Esophagus squamous epithelium (tissue), 5 donors: ENCODE measurements at regions not wholly inside any gene's neighbourhood (a gene's known extent, or its start where the extent isn't known, plus 50 kb on each side); places are given as distances from the start of the nearest gene placed in this dataset.

Experiments
- DNase-seq: peaks from one replicate; lab custom pipeline; 2025; lab: John Stamatoyannopoulos, UW
- H3K27ac ChIP-seq, 4 donors: fragments of 200-600 bp; sonication (generic); one replicate each; pipeline ENCODE4 v1.5.1; 2016 to 2019; ENCODE audit warnings: mild to moderate bottlenecking in 1 of 4
- H3K27me3 ChIP-seq, 4 donors: fragments of 200-600 bp; sonication (generic); 1 replicate in 3 of 4; 2 replicates in 1 of 4; pipeline versions ENCODE4 v1.5.1 to v1.6.0; 2017 to 2021; ENCODE audit warnings: antibody characterized with exemption in 1 of 4
- H3K36me3 ChIP-seq, 3 donors: fragments of 200-600 bp; sonication (generic); one replicate each; pipeline ENCODE4 v1.5.1; 2016 to 2019
- H3K4me1 ChIP-seq, 3 donors: fragments of 200-600 bp; sonication (generic); one replicate each; pipeline ENCODE4 v1.5.1; 2017 to 2019
- H3K4me3 ChIP-seq, 4 donors: fragments of 200-600 bp; sonication (generic); 1 replicate in 3 of 4; 2 replicates in 1 of 4; pipeline ENCODE4 v1.5.1; 2016 to 2019; ENCODE audit warnings: mild to moderate bottlenecking in 2 of 4, moderate library complexity in 1 of 4
- H3K9me3 ChIP-seq, 3 donors: fragments of 200-600 bp; sonication (generic); one replicate each; pipeline ENCODE4 v1.5.1; 2016 to 2019
- POLR2A ChIP-seq, 4 donors: fragments of 450-650 bp; IDR thresholded peaks; one replicate each; pipeline ENCODE4 v1.6.1; 2017; ENCODE audit warnings: antibody characterized with exemption in 4 of 4, mild to moderate bottlenecking in 4 of 4, moderate library complexity in 3 of 4
- WGBS, 2 donors: methylation state at CpG; one replicate each; pipeline ENCODE4 v1.1.5; 2018; 5-methylcytosine and 5-hydroxymethylcytosine counted together
- intact Hi-C: fragments of 100-400 bp; cut with DNase I; formaldehyde crosslinking; loops from one replicate; pipeline ENCODE4 v1.15.0; 2022
- TF ChIP-seq, protein P1 (sequence below), 6 experiments: fragments of 450-650 bp in 4 of 6; fragments of 200-600 bp in 2 of 6; sonication (generic) in 2 of 6; IDR thresholded peaks; one replicate each; pipeline ENCODE4 v1.5.1; 2016 to 2019; ENCODE audit warnings: antibody characterized with exemption in 6 of 6, mild to moderate bottlenecking in 4 of 6, moderate library complexity in 4 of 6
- donor health status: DM: yes; HTN: yes; CAD: no.

DNA sequence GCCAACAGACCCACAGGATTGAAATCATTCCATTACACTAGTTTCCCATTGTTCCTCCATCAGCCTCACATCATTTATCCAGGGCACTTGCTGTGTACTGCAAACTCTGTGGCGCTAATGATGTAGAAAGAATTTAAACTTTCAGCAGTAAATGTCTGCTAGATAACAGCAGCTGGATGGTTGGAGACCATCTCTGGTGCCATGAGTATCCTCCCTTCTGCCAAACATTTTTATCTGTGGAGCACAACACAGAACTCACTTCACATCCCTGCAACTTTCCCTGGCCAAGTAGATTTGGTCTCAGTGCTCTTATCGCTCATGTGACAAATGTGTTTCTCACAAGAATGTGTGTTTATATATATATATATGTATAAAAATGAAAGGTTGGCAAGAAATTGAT lies 481.9 kb downstream of the FGF9 start:
- no peaks in the 10 kb centered on the region for H3K4me1 ChIP-seq
- TF ChIP-seq, protein P1, sequence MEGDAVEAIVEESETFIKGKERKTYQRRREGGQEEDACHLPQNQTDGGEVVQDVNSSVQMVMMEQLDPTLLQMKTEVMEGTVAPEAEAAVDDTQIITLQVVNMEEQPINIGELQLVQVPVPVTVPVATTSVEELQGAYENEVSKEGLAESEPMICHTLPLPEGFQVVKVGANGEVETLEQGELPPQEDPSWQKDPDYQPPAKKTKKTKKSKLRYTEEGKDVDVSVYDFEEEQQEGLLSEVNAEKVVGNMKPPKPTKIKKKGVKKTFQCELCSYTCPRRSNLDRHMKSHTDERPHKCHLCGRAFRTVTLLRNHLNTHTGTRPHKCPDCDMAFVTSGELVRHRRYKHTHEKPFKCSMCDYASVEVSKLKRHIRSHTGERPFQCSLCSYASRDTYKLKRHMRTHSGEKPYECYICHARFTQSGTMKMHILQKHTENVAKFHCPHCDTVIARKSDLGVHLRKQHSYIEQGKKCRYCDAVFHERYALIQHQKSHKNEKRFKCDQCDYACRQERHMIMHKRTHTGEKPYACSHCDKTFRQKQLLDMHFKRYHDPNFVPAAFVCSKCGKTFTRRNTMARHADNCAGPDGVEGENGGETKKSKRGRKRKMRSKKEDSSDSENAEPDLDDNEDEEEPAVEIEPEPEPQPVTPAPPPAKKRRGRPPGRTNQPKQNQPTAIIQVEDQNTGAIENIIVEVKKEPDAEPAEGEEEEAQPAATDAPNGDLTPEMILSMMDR (IDR thresholded peaks at IDR 0.05): no peak
- no peak for TF ChIP-seq POLR2A (IDR thresholded peaks at IDR 0.05)
- WGBS, 2 donors: 81 to 89% methylated on average over 2 of the region's 2 CpGs
- intact Hi-C loops: no loop called here
- DNase-seq: no peak
- no peaks in the 10 kb centered on the region for H3K36me3 ChIP-seq
- no peaks in the 10 kb centered on the region for H3K27me3 ChIP-seq
- H3K4me3 ChIP-seq: no peak overlapping the region
- H3K27ac ChIP-seq: no peak overlapping the region
- H3K9me3 ChIP-seq: no peaks in the 10 kb centered on the region

DNA sequence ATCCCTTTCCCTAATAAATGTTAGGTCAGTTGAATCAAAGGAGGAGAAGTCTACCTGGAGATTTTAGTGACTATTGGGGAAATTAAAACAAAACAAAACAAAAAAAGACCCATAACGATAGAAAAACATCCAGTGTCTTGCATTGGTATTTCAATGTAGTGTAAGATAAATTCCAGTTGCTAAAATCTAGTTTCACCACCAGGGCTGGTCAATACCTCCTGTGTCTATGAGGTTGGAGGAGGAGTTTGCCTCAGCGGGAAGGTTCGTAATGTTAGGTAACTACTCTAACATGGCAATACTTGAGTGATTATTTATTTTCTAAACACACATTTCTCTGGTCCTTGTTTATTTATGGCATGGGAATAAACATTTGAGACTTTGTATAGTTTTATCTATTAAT lies 483.2 kb downstream of the FGF9 start:
- no peak overlapping the region for H3K4me3 ChIP-seq
- WGBS, 2 donors: 86 to 88% methylated on average over 3 of the region's 3 CpGs
- TF ChIP-seq, protein P1 (IDR thresholded peaks at IDR 0.05): no peak
- no peak for TF ChIP-seq POLR2A (IDR thresholded peaks at IDR 0.05)
- no peaks in the 10 kb centered on the region for H3K27me3 ChIP-seq
- no peak for DNase-seq
- no peak overlapping the region for H3K27ac ChIP-seq
- H3K4me1 ChIP-seq: no peaks in the 10 kb centered on the region
- intact Hi-C loops: no loop called here
- no peaks in the 10 kb centered on the region for H3K36me3 ChIP-seq
- no peaks in the 10 kb centered on the region for H3K9me3 ChIP-seq

DNA sequence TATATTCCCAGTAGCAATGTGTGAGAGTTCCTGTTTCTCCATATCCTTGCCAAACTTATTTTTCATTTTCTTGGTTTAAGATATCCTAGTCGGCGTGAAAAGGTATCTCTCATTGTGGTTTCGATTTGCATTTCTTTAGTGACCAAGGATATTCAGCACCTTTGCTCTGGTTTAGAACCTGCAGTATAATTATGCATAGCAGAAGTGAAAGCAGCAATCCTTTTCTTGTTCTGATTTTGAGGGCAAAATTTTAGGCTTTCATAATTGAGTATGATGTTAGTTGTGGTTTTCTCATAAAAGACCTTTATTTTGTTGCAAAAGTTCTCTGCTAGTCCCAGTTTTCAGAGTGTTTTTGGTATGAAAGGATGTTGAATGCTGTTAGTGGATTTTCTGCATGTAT lies 491.0 kb downstream of the FGF9 start:
- no peak for DNase-seq
- H3K36me3 ChIP-seq: no peaks in the 10 kb centered on the region
- H3K27me3 ChIP-seq: no peaks in the 10 kb centered on the region
- no peaks in the 10 kb centered on the region for H3K9me3 ChIP-seq
- no peaks in the 10 kb centered on the region for H3K4me1 ChIP-seq
- H3K27ac ChIP-seq: no peak overlapping the region
- TF ChIP-seq, protein P1 (IDR thresholded peaks at IDR 0.05): no peak
- TF ChIP-seq POLR2A (IDR thresholded peaks at IDR 0.05): no peak
- H3K4me3 ChIP-seq: no peak overlapping the region
- intact Hi-C loops: no loop called here
- WGBS, 2 donors: 73 to 74% methylated on average over 3 of the region's 3 CpGs

DNA sequence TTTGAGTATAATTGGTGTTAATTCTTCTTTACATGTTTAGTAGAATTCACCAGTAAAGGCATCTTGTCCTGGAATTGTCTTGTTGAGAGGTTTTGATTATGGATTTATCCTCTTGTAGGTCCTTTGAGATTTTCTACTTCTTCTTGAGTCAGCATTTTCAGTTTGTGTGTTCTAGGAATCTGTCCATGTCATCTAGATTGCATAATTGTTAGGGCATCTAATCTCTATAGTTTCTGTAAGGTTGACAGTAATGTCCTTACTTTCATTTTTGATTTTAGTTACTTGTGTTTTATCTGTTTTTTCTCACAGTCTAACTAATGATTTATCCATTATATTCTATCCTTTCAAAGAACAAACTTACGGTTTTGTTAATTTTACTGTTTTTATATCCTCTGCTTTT lies 492.0 kb downstream of the FGF9 start:
- Histone ChIP-seq H3K36me3 (no peaks in the 10 kb centered on the region), H3K27me3 (no peaks in the 10 kb centered on the region), H3K4me1 (no peaks in the 10 kb centered on the region), H3K4me3 (no peak overlapping the region), H3K9me3 (no peaks in the 10 kb centered on the region), H3K27ac (no peak overlapping the region)
- WGBS, 2 donors: 56 to 59% methylated on average over 1 of the region's 1 CpG
- no peak for DNase-seq
- intact Hi-C loops: no loop called here
- no peak for TF ChIP-seq POLR2A (IDR thresholded peaks at IDR 0.05)
- TF ChIP-seq, protein P1 (IDR thresholded peaks at IDR 0.05): no peak

DNA sequence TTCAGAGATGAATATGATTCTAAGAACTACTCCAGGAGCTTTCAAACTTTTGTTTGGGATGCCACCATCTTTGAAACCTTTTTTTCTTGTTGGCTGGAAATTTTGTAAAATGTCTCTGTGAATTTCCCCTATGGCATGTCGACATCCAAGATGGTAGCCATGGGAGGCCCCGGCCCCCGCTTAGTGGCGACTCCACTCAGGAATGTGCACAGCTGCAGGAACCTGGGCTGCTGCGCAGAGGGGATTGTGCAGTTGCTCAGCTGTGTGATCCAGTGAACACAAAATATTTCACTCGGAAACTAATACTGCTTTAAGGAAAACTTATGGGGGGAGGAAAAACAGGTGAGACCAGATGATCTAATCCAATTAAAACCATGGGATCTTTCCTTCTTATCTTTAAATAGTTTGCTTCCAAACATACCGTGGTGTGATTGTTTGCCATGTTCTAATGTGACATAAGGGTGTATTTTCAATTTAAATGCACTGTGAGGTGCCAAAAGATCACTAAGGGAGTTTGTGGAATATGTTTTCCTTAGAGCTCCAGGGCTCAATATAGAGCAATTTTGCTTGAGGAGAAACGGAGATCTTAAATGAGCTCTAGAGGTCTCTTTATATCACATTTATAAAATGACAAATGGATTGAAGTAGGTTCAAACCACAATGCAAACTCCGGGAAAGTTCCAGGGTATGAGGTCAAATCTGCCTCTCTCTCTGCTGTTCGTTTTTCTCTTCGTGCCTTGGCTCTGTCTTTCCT lies 497.7 kb downstream of the FGF9 start:
- H3K27ac ChIP-seq: no peak overlapping the region
- H3K4me1 ChIP-seq: no peaks in the 10 kb centered on the region
- DNase-seq: no peak
- H3K27me3 ChIP-seq: no peaks in the 10 kb centered on the region
- no peak for TF ChIP-seq POLR2A (IDR thresholded peaks at IDR 0.05)
- TF ChIP-seq, protein P1 (IDR thresholded peaks at IDR 0.05): no peak
- H3K4me3 ChIP-seq: no peak overlapping the region
- no peaks in the 10 kb centered on the region for H3K36me3 ChIP-seq
- WGBS, 2 donors: 66 to 85% methylated on average over 7 to 11 of the region's 11 CpGs
- H3K9me3 ChIP-seq: no peaks in the 10 kb centered on the region
- intact Hi-C loops: no loop called here
